Left renal pelvis (tissue), 4 donors: ENCODE measurements at regions not wholly inside any gene's neighbourhood (a gene's known extent, or its start where the extent isn't known, plus 50 kb on each side); places are given as distances from the start of the nearest gene placed in this dataset.

Source experiments
- DNase-seq, 4 donors: peaks; one replicate each; pipeline ENCODE4 v3.0.0-alpha.2; 2013; ENCODE audit warnings: low read depth in 4 of 4, low spot score in 3 of 4

GRCh38 chr6:71584712-71585436 lies 296.3 kb downstream of the OGFRL1 start:
- DNase-seq, result no peak

- DNase-seq, result no peak
Observed at GRCh38 chr6:71585472-71585871, 296.9 kb downstream of the OGFRL1 start.

GRCh38 chr6:71588490-71588889 lies 297.9 kb upstream of the RIMS1 start:
- DNase-seq, result no peak

- DNase-seq, result no peak
Observed at GRCh38 chr6:71589254-71589653, 297.1 kb upstream of the RIMS1 start.

GRCh38 chr6:71592643-71593042 lies 293.7 kb upstream of the RIMS1 start:
- DNase-seq, result no peak

- DNase-seq, result no peak
Observed at GRCh38 chr6:71599359-71599758, 287.0 kb upstream of the RIMS1 start.

GRCh38 chr6:71602385-71603007 lies 283.9 kb upstream of the RIMS1 start:
- DNase-seq, result no peak

- DNase-seq, result no peak
Observed at GRCh38 chr6:71603021-71603420, 283.3 kb upstream of the RIMS1 start.

- no peak for DNase-seq
Observed at GRCh38 chr6:71608646-71609045, 277.7 kb upstream of the RIMS1 start.

GRCh38 chr6:71619836-71620235 lies 266.5 kb upstream of the RIMS1 start:
- no peak for DNase-seq

GRCh38 chr6:71621918-71622519 lies 264.3 kb upstream of the RIMS1 start:
- DNase-seq, result no peak

GRCh38 chr6:71642120-71642519 lies 244.2 kb upstream of the RIMS1 start:
- DNase-seq, result no peak

GRCh38 chr6:71642793-71643192 lies 243.6 kb upstream of the RIMS1 start:
- no peak for DNase-seq

- DNase-seq, result no peak
Observed at GRCh38 chr6:71645299-71645698, 241.1 kb upstream of the RIMS1 start.

- DNase-seq, result no peak
Observed at GRCh38 chr6:71649915-71650314, 236.4 kb upstream of the RIMS1 start.

- no peak for DNase-seq
Observed at GRCh38 chr6:71651636-71652035, 234.7 kb upstream of the RIMS1 start.

GRCh38 chr6:71656121-71656520 lies 230.2 kb upstream of the RIMS1 start:
- DNase-seq, result no peak

GRCh38 chr6:71665931-71666330 lies 220.4 kb upstream of the RIMS1 start:
- DNase-seq, result no peak

- no peak for DNase-seq
Observed at GRCh38 chr6:71672876-71673275, 213.5 kb upstream of the RIMS1 start.

- no peak for DNase-seq
Observed at GRCh38 chr6:71675386-71675785, 211.0 kb upstream of the RIMS1 start.

- DNase-seq, result no peak
Observed at GRCh38 chr6:71676298-71676697, 210.1 kb upstream of the RIMS1 start.

- DNase-seq, result no peak
Observed at GRCh38 chr6:71678091-71678490, 208.3 kb upstream of the RIMS1 start.
